A549 (cell line): ENCODE measurements at regions not wholly inside any gene's neighbourhood (a gene's known extent, or its start where the extent isn't known, plus 50 kb on each side); places are given as distances from the start of the nearest gene placed in this dataset.

Experiments
- ATAC-seq, 2 experiments: fragments of 200-7000 bp in 1 of 2; fragments of >200 bp in 1 of 2; cut with Nextera tagmentation in 1 of 2; cut with Tn5 transposase in 1 of 2; 3 replicates each; pipeline versions ENCODE4 v1.8.0 to v1.9.1; 2018 to 2020; ENCODE audit warnings: mild to moderate bottlenecking in 1 of 2, moderate library complexity in 1 of 2
- CTCF ChIA-PET: fragments of 300-600 bp; sonication (Branson Sonifier 250); formaldehyde crosslinking; extraction: SDS; loops from one replicate; lab custom pipeline; 2021; ENCODE audit warnings: antibody characterized with exemption, inconsistent platforms; lab: Yijun Ruan, JAX
- POLR2A ChIA-PET: fragments of 350-600 bp; formaldehyde crosslinking; extraction: SDS; loops from one replicate; lab custom pipeline; 2021; ENCODE audit warnings: antibody characterized with exemption, inconsistent platforms; lab: Yijun Ruan, JAX
- DNase-seq, 2 experiments: peaks; one replicate each; pipeline versions ENCODE4 v3.0.0 to v3.0.0-alpha.2; 2011 to 2016; ENCODE audit warnings: low read depth in 1 of 2, low spot score in 1 of 2
- FAIRE-seq: peaks from 2 replicates; lab custom pipeline; 2011; peaks lifted over from hg19 to GRCh38; lab: Jason Lieb, UNC
- H3K27ac ChIP-seq, 2 experiments: fragments of >200 bp; sonication (Bioruptor Twin); formaldehyde crosslinking; 3 replicates each; pipeline ENCODE4 v1.5.1; 2016 to 2017
- H3K4me1 ChIP-seq: fragments of >200 bp; sonication (Bioruptor Twin); formaldehyde crosslinking; 3 replicates; pipeline ENCODE4 v1.6.1; 2016
- H3K4me2 ChIP-seq: fragments of >200 bp; sonication (Bioruptor Twin); formaldehyde crosslinking; 3 replicates; pipeline ENCODE4 v1.6.1; 2016
- H3K4me3 ChIP-seq: fragments of >200 bp; sonication (Bioruptor Twin); formaldehyde crosslinking; 3 replicates; pipeline ENCODE4 v1.5.1; 2016
- H3K9me3 ChIP-seq: fragments of >200 bp; sonication (Bioruptor Twin); formaldehyde crosslinking; 3 replicates; pipeline ENCODE4 v1.6.1; 2016
- CBX2 ChIP-seq: fragments of 200-600 bp; sonication (generic); IDR thresholded peaks from 2 replicates; pipeline ENCODE4 v1.6.1; 2016; ENCODE audit warnings: low read depth, mild to moderate bottlenecking, borderline replicate concordance
- CBX8 ChIP-seq: fragments of 200-600 bp; sonication (generic); IDR thresholded peaks from 2 replicates; pipeline ENCODE4 v1.6.1; 2016
- E2F6 ChIP-seq: IDR thresholded peaks from 2 replicates; pipeline ENCODE4 v1.6.1; 2012; ENCODE audit warnings: low read depth, borderline replicate concordance
- EHMT2 ChIP-seq: fragments of 200-600 bp; sonication (generic); IDR thresholded peaks from 2 replicates; pipeline ENCODE4 v1.6.1; 2016; ENCODE audit warnings: antibody characterized with exemption, low read depth, mild to moderate bottlenecking, moderate library complexity
- ESRRA ChIP-seq: fragments of 150-350 bp; IDR thresholded peaks from 2 replicates; pipeline ENCODE4 v1.6.1; 2014; ENCODE audit warnings: mild to moderate bottlenecking, low read length, borderline replicate concordance
- FOXS1 ChIP-seq: fragments of 250-450 bp; sonication (Bioruptor Pico); IDR thresholded peaks from 2 replicates; pipeline ENCODE4 v1.5.0; 2020; ENCODE audit warnings: mild to moderate bottlenecking, moderate library complexity
- GATA3 ChIP-seq: IDR thresholded peaks from 2 replicates; pipeline ENCODE4 v1.6.1; 2012; ENCODE audit warnings: borderline replicate concordance
- HDAC2 ChIP-seq: fragments of 200-600 bp; sonication (generic); IDR thresholded peaks from 2 replicates; pipeline ENCODE4 v1.6.1; 2016
- HEYL ChIP-seq: fragments of 250-450 bp; sonication (Bioruptor Pico); IDR thresholded peaks from 2 replicates; pipeline ENCODE4 v1.8.0; 2021; ENCODE audit warnings: mild to moderate bottlenecking, moderate library complexity
- HOXB5 ChIP-seq: fragments of 250-450 bp; sonication (Bioruptor Pico); IDR thresholded peaks from 2 replicates; pipeline ENCODE4 v1.5.0; 2020; ENCODE audit warnings: mild to moderate bottlenecking, moderate library complexity
- JUN ChIP-seq, 2 experiments: fragments of >200 bp; sonication (Bioruptor Twin); formaldehyde crosslinking; IDR thresholded peaks; 2 replicates in 1 of 2; 3 replicates in 1 of 2; pipeline ENCODE4 v1.6.1; 2016 to 2017
- KDM5A ChIP-seq: fragments of 200-600 bp; sonication (generic); IDR thresholded peaks from 2 replicates; pipeline ENCODE4 v1.6.1; 2016; ENCODE audit warnings: antibody characterized with exemption, mild to moderate bottlenecking
- MAZ ChIP-seq: fragments of 150-350 bp; IDR thresholded peaks from 2 replicates; pipeline ENCODE4 v1.6.1; 2014; ENCODE audit warnings: antibody characterized with exemption, low read depth, low read length, borderline replicate concordance
- NPAS2 ChIP-seq: fragments of 250-450 bp; sonication (Bioruptor Pico); IDR thresholded peaks from 2 replicates; pipeline ENCODE4 v1.8.0; 2022; ENCODE audit warnings: mild to moderate bottlenecking, moderate library complexity, borderline replicate concordance
- PHF8 ChIP-seq: fragments of 200-600 bp; sonication (generic); IDR thresholded peaks from 2 replicates; pipeline ENCODE4 v1.6.1; 2016; ENCODE audit warnings: low read depth, mild to moderate bottlenecking, antibody characterized with exemption, moderate library complexity, borderline replicate concordance
- RAD21 ChIP-seq, 2 experiments: fragments of >200 bp in 1 of 2; sonication (Bioruptor Twin) in 1 of 2; formaldehyde crosslinking in 1 of 2; IDR thresholded peaks in 1 of 2; conservative IDR thresholded peaks in 1 of 2; 2 replicates in 1 of 2; 3 replicates in 1 of 2; pipeline ENCODE4 v1.6.1; 2012 to 2018; ENCODE audit warnings: inconsistent platforms in 1 of 2
- RCOR1 ChIP-seq: fragments of 150-350 bp; IDR thresholded peaks from 2 replicates; pipeline ENCODE4 v1.6.1; 2014; ENCODE audit warnings: antibody characterized with exemption, low read length, low read depth
- RNF2 ChIP-seq: fragments of 200-600 bp; sonication (generic); IDR thresholded peaks from 2 replicates; pipeline ENCODE4 v1.6.1; 2016; ENCODE audit warnings: low read depth, mild to moderate bottlenecking, antibody characterized with exemption, moderate library complexity, borderline replicate concordance
- ZC3H11A ChIP-seq: fragments of 450-650 bp; IDR thresholded peaks from 2 replicates; pipeline ENCODE4 v1.6.1; 2014; ENCODE audit warnings: antibody characterized with exemption, mild to moderate bottlenecking
- ZSCAN20 ChIP-seq: fragments of 250-450 bp; sonication (Bioruptor Pico); IDR thresholded peaks from 2 replicates; pipeline ENCODE4 v1.8.0; 2022; ENCODE audit warnings: mild to moderate bottlenecking, moderate library complexity
- WGBS: methylation state at CpG from one replicate; pipeline ENCODE4 v1.1.6; 2017; ENCODE audit errors: missing lambda C conversion rate; 5-methylcytosine and 5-hydroxymethylcytosine counted together
- TF ChIP-seq, protein P1 (sequence below): IDR thresholded peaks from 2 replicates; pipeline ENCODE4 v1.6.1; 2012
- TF ChIP-seq, protein P2 (sequence below): fragments of 450-650 bp; IDR thresholded peaks from 2 replicates; pipeline ENCODE4 v1.6.1; 2014; ENCODE audit warnings: antibody characterized with exemption
- TF ChIP-seq, protein P3 (sequence below): fragments of 250-450 bp; sonication (Bioruptor Pico); IDR thresholded peaks from 2 replicates; pipeline ENCODE4 v1.5.0; 2020; ENCODE audit warnings: low read depth, mild to moderate bottlenecking, moderate library complexity

GRCh38 chr16:82560805-82561325, 65.9 kb upstream of the CDH13 start:
- FAIRE-seq: no peak
- no peaks in the 10 kb centered on the region for H3K4me1 ChIP-seq
- 2% methylated on average over 7 of the region's 7 CpGs for WGBS
- ChIA-PET POLR2A (no interaction called here), CTCF (no interaction called here)
- no peak for TF ChIP-seq ZSCAN20 (CRISPR knock-in tag)
- TF ChIP-seq, protein P1, sequence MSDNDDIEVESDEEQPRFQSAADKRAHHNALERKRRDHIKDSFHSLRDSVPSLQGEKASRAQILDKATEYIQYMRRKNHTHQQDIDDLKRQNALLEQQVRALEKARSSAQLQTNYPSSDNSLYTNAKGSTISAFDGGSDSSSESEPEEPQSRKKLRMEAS: no peak
- TF ChIP-seq E2F6: no peak
- TF ChIP-seq, protein P2, sequence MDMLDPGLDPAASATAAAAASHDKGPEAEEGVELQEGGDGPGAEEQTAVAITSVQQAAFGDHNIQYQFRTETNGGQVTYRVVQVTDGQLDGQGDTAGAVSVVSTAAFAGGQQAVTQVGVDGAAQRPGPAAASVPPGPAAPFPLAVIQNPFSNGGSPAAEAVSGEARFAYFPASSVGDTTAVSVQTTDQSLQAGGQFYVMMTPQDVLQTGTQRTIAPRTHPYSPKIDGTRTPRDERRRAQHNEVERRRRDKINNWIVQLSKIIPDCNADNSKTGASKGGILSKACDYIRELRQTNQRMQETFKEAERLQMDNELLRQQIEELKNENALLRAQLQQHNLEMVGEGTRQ: no peak
- TF ChIP-seq HDAC2: no peak
- no peak for TF ChIP-seq RNF2
- TF ChIP-seq MAZ: no peak
- no peak for TF ChIP-seq RCOR1
- no peak for TF ChIP-seq RAD21 (conservative IDR thresholded peaks at IDR 0.05 in 1 of 2, IDR thresholded peaks at IDR 0.05 in 1 of 2)
- no peak for TF ChIP-seq KDM5A
- TF ChIP-seq FOXS1 (CRISPR knock-in tag): no peak
- no peak for TF ChIP-seq NPAS2 (CRISPR knock-in tag)
- no peak for TF ChIP-seq JUN (IDR thresholded peaks at IDR 0.05)
- TF ChIP-seq CBX8: no peak
- no peak for TF ChIP-seq HOXB5 (CRISPR knock-in tag)
- TF ChIP-seq, protein P3, sequence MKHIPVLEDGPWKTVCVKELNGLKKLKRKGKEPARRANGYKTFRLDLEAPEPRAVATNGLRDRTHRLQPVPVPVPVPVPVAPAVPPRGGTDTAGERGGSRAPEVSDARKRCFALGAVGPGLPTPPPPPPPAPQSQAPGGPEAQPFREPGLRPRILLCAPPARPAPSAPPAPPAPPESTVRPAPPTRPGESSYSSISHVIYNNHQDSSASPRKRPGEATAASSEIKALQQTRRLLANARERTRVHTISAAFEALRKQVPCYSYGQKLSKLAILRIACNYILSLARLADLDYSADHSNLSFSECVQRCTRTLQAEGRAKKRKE (CRISPR knock-in tag): no peak
- TF ChIP-seq HEYL (CRISPR knock-in tag): no peak
- no peak for ATAC-seq
- H3K4me2 ChIP-seq: no peak overlapping the region
- no peaks in the 10 kb centered on the region for H3K9me3 ChIP-seq
- no peak overlapping the region for H3K27ac ChIP-seq
- no peak overlapping the region for H3K4me3 ChIP-seq
- DNase-seq: no peak

GRCh38 chr16:82544378-82545160, 82.2 kb upstream of the CDH13 start:
- ATAC-seq: no peak
- WGBS: 1% methylated on average over 12 of the region's 12 CpGs
- no peaks in the 10 kb centered on the region for H3K4me1 ChIP-seq
- no peak for DNase-seq
- POLR2A ChIA-PET: no interaction called here
- no peak for FAIRE-seq
- H3K9me3 ChIP-seq: no peaks in the 10 kb centered on the region
- no peak overlapping the region for H3K27ac ChIP-seq
- TF ChIP-seq GATA3 (no peak), ZC3H11A (no peak), EHMT2 (no peak), CBX2 (no peak), HEYL (CRISPR knock-in tag) (no peak), E2F6 (no peak), PHF8 (no peak), ESRRA (no peak)
- H3K4me3 ChIP-seq: no peak overlapping the region
- CTCF ChIA-PET: interaction anchor here (0.9 kb wide), 1 partner anchor 9 kb away, joined by 3 read pairs; no protein-coding TSS in a partner anchor
- H3K4me2 ChIP-seq: no peak overlapping the region
